Cardiac fibroblast (primary cell): ENCODE measurements at regions not wholly inside any gene's neighbourhood (a gene's known extent, or its start where the extent isn't known, plus 50 kb on each side); places are given as distances from the start of the nearest gene placed in this dataset.
A peak's percentile ranks its signal among the peaks of the same experiment; 100 is the strongest.

Experiments
- DNase-seq, 2 donors: peaks; one replicate each; pipeline versions ENCODE4 v3.0.0 to v3.0.0-alpha.2; 2010; ENCODE audit warnings: low read depth in 2 of 2
- H3K4me3 ChIP-seq, 2 donors: replicated peaks in 1 of 2; 1 replicate in 1 of 2; 2 replicates in 1 of 2; pipeline ENCODE4 v1.5.1; 2011; ENCODE audit warnings: low read depth in 2 of 2, low read length in 2 of 2, mild to moderate bottlenecking in 2 of 2, moderate library complexity in 1 of 2
- TF ChIP-seq, protein P1 (sequence below): IDR thresholded peaks from one replicate; pipeline ENCODE4 v1.5.1; 2011; ENCODE audit warnings: low read depth, mild to moderate bottlenecking, low read length, inconsistent platforms

DNA sequence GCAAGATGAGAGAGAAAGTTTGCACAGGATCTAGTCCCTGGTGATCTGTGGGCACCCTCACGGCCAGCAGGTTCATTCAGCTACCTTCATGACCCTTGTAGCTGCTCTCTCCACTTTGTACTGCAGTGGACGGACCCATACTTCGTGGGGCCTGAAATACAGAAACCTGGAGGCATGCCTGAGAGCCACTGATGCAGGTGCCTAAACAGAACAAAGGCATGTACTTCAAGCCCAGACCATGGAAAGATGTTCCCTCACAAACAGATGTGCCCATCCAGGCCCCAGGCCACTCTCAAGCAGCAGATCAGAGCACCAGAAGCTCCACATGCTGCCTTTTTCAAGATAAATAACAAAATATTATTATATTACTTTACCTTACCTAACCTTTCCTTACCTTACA lies 1629.0 kb downstream of the ARAP2 start:
- no peak overlapping the region for H3K4me3 ChIP-seq
- TF ChIP-seq, protein P1, sequence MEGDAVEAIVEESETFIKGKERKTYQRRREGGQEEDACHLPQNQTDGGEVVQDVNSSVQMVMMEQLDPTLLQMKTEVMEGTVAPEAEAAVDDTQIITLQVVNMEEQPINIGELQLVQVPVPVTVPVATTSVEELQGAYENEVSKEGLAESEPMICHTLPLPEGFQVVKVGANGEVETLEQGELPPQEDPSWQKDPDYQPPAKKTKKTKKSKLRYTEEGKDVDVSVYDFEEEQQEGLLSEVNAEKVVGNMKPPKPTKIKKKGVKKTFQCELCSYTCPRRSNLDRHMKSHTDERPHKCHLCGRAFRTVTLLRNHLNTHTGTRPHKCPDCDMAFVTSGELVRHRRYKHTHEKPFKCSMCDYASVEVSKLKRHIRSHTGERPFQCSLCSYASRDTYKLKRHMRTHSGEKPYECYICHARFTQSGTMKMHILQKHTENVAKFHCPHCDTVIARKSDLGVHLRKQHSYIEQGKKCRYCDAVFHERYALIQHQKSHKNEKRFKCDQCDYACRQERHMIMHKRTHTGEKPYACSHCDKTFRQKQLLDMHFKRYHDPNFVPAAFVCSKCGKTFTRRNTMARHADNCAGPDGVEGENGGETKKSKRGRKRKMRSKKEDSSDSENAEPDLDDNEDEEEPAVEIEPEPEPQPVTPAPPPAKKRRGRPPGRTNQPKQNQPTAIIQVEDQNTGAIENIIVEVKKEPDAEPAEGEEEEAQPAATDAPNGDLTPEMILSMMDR: no peak
- DNase-seq: no peak

- DNase-seq: peak in 1 of 2 donors; percentile 4
- TF ChIP-seq, protein P1: no peak
- H3K4me3 ChIP-seq: no peak overlapping the region
Observed at GRCh38 chr4:34619531-34620162, 1624.7 kb downstream of the ARAP2 start.

DNA sequence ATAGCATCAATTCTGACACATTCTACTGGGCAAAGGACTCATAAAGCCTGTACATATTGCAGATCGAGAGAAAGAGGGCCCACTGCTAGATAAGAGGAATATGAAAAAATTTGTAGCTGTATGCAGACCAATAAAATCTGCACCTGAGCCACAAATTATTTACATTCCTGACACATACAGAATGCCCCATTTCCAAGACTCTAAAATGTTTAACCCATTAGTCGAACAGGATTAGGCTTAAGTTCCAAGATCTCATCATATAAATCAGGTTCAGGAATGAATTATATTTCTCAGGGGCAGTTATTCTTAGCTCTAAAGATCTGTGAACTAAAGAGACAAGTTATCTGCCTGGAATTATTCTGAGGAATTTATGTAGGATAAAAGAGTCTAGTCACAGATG lies 1615.8 kb downstream of the ARAP2 start:
- DNase-seq: no peak
- no peak overlapping the region for H3K4me3 ChIP-seq
- TF ChIP-seq, protein P1: no peak

DNA sequence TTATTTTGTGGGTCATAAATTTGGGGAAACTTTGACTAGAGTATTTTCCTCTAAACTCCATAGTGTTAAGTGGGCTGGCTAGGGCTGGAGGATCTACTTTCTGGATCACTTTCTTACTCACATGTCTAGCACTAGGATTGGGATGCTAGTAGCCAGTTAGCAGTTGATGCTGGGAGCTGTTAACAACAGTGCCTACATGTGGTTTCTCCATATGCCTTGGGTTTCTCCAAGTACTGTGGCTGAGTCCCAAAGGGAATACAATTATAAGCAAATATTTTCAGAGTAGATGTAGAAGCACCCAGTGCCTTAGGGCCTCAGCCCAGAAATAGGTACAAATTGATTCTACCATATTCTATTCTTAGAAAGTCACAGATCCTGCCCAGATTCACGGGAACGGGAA lies 1614.9 kb downstream of the ARAP2 start:
- DNase-seq: no peak
- TF ChIP-seq, protein P1: no peak
- no peak overlapping the region for H3K4me3 ChIP-seq

DNA sequence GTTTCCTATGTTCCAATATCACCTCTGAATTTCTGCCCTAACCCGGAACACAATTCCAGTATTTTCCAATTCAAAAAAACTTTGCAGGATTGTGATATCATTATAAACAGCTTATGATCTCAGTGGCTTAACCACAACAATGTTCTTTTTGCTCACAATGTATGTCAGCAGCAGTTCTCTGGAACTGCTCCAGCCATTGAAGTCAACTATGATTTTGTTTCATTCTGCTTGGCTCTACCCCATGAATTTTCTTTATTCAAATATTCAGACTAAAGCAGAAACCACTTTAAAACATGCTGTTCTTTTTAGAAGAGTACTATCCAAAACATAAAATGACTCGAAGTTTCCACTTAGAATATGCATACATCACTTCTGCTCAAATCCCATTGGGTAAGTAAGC lies 1611.1 kb downstream of the ARAP2 start:
- TF ChIP-seq, protein P1: no peak
- peak; percentile 1 to 75 for DNase-seq
- H3K4me3 ChIP-seq: no peak overlapping the region

GRCh38 chr4:34636623-34637022 lies 1607.7 kb downstream of the ARAP2 start:
- H3K4me3 ChIP-seq: no peak overlapping the region
- TF ChIP-seq, protein P1: no peak
- no peak for DNase-seq

DNA sequence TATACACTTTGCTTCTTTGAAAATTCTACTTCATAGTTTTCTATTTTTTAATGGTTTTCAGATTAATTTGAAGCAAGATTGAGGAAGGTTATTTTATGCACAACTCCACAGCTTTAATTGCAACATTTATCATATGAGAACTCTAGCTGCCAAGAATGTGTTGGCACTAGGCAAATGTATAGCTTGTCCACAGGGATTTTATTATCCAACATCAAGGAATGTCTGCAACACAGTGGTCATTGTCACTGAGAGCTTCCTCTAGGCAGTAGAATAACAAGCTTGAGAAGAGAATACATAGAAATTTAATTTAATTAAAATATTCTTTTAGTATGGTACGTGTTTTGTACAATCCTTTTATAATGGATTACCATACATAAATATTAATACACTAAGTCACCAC lies 1600.8 kb downstream of the ARAP2 start:
- peak in 1 of 2 donors; percentile 28 for DNase-seq
- H3K4me3 ChIP-seq: no peak overlapping the region
- TF ChIP-seq, protein P1: no peak
